T-helper 2 cell treated with Interferon-gamma antibody and Interleukin-4, amounts not matched to agents 5 μg/mL and 100 μg/mL, for 36 hours (primary cell): ENCODE measurements at regions not wholly inside any gene's neighbourhood (a gene's known extent, or its start where the extent isn't known, plus 50 kb on each side); places are given as distances from the start of the nearest gene placed in this dataset.

Source experiments
- DNase-seq: peaks from one replicate; pipeline ENCODE4 v3.0.0; 2021; ENCODE audit warnings: low spot score
- H3K27ac Mint-ChIP-seq: one replicate; pipeline ENCODE4 v1.8.0; 2021; ENCODE audit warnings: mild to moderate bottlenecking, mixed read lengths
- H3K27me3 Mint-ChIP-seq: one replicate; pipeline ENCODE4 v1.8.0; 2021; ENCODE audit warnings: low read depth, mixed read lengths
- H3K36me3 Mint-ChIP-seq: one replicate; pipeline ENCODE4 v1.8.0; 2021; ENCODE audit warnings: low read depth, mixed read lengths
- H3K4me1 Mint-ChIP-seq: one replicate; pipeline ENCODE4 v1.8.0; 2021; ENCODE audit warnings: low read depth, mixed read lengths
- H3K4me3 Mint-ChIP-seq: one replicate; pipeline ENCODE4 v1.8.0; 2022; ENCODE audit warnings: mild to moderate bottlenecking, moderate library complexity, mixed read lengths
- H3K9me3 Mint-ChIP-seq: one replicate; pipeline ENCODE4 v1.8.0; 2021; ENCODE audit warnings: mixed read lengths

DNA sequence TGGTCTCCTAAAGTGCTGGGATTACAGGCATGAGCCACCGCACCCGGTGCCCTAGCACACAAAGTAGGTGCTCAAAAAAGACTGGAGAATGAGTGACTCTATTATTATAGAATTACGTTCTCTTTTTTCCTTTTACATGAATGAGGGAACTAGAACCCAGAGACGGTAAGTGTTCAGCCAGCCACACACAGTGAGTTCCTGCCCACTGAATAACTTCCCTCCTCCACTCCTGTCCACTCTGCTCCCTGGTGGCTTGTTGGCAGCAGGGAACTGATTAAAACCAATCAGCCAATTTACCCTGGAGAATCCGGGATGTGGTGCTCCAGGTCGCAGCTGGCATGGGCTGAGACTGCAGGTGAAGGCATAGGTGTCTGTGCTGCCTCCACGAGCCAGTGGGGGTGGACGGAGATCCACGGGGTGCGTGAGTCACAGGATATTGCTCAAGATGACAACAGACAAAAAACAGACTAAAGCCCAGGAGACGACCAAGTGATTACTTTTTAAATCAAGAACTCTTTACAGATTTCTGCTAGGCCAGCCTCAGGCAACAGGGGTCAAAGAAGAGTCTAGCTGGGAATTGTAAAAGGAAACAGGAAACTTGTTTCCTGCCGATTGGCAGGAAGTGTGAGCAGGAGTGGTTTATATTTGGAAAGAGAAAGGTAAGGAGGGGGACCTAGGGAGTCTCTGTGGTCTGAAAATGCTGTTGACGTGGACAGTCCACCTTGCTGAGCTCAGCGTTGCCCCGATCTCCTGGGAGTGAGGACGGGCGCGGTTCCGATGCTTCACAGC is 95.2 kb upstream of the TP53I11 start:
- Mint-ChIP-seq H3K27ac (no peak overlapping the region), H3K36me3 (no peaks in the 10 kb centered on the region), H3K9me3 (no peaks in the 10 kb centered on the region), H3K4me1 (peaks cover 3% of the 10 kb centered on the region), H3K27me3 (peaks cover 5% of the 10 kb centered on the region), H3K4me3 (no peak overlapping the region)
- DNase-seq: no peak

DNA sequence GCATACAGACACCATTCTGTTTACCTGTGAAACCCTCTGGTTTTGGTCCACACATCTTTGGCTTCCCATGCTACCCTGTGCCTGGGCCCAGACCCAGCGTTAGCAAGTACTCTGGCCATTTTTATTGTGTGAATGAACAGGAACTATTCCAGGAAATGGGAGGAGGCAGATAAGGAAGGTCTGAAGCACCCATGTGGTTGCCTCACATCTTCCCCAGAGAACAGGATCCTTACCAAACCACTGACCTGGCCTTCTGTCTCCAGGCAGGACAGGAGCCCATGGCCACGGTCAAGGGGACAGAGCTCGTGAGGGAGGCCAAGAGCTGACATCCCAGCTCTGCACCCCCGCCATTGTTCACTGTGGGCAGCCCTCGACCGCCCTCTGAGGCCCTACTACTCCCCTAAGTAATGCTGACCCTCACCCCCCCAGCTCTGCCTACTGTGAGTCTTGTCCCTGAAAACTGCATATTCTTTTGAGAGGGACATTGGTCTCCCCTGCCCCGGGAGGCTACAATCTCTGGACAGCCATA is 97.7 kb upstream of the TP53I11 start:
- Mint-ChIP-seq H3K4me3 (no peak overlapping the region), H3K4me1 (peaks cover 3% of the 10 kb centered on the region), H3K36me3 (no peaks in the 10 kb centered on the region), H3K27me3 (peaks cover 5% of the 10 kb centered on the region), H3K9me3 (no peaks in the 10 kb centered on the region), H3K27ac (no peak overlapping the region)
- DNase-seq: no peak

DNA sequence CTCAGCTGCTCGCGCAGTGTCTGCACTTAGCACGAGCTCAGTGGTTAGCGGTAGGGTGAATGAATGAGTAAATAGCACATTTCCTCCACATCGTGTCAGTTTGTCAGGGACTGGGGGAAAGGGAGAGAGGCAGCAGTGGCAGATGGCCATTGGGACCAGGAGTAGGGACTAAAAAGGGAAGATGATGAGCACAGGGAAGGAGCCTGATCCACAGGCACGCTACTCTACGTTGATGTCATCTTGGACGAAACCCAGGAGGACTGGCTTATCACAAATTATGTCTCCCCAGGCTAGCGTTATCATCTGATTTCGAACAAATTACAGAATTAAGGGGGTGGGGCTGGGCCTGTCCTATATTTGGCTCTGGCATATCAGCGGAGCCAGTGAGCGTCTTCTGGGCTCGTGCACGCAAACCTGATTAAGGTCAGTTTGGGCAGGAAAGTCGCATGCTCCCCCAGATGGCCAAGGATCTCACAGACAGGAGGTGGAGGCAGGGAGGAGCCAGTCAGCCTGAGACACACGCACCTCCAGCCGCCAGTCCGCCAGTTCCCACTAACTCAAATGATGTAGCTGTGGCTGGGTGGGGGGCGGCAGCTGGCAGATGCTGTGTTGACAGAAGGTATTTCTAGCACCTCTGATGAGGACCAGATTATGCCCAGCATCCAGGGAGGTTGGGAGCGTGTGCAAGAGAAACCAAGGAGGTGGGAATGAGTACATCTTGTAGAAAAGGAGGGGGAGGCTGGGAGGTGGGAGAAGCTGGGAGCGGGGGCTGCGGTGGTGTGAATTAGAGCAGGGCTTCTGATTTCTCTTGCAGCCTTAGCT is 97.4 kb upstream of the PRDM11 start:
- Mint-ChIP-seq H3K36me3 (no peaks in the 10 kb centered on the region), H3K4me3 (no peak overlapping the region), H3K27me3 (peaks cover 5% of the 10 kb centered on the region), H3K4me1 (peaks cover 3% of the 10 kb centered on the region), H3K27ac (no peak overlapping the region), H3K9me3 (no peaks in the 10 kb centered on the region)
- DNase-seq: no peak

GRCh38 chr11:45050111-45050510 is 96.3 kb upstream of the PRDM11 start:
- no peaks in the 10 kb centered on the region for H3K9me3 Mint-ChIP-seq
- H3K36me3 Mint-ChIP-seq: no peaks in the 10 kb centered on the region
- no peak overlapping the region for H3K27ac Mint-ChIP-seq
- H3K4me3 Mint-ChIP-seq: no peak overlapping the region
- H3K27me3 Mint-ChIP-seq: peaks cover 5% of the 10 kb centered on the region
- DNase-seq: no peak
- peaks cover 3% of the 10 kb centered on the region for H3K4me1 Mint-ChIP-seq

- no peak overlapping the region for H3K4me3 Mint-ChIP-seq
- DNase-seq: no peak
- H3K27me3 Mint-ChIP-seq: peaks cover 5% of the 10 kb centered on the region
- H3K4me1 Mint-ChIP-seq: no peaks in the 10 kb centered on the region
- no peak overlapping the region for H3K27ac Mint-ChIP-seq
- H3K9me3 Mint-ChIP-seq: no peaks in the 10 kb centered on the region
- H3K36me3 Mint-ChIP-seq: no peaks in the 10 kb centered on the region
Measured at GRCh38 chr11:45051621-45052020, 94.8 kb upstream of the PRDM11 start.

DNA sequence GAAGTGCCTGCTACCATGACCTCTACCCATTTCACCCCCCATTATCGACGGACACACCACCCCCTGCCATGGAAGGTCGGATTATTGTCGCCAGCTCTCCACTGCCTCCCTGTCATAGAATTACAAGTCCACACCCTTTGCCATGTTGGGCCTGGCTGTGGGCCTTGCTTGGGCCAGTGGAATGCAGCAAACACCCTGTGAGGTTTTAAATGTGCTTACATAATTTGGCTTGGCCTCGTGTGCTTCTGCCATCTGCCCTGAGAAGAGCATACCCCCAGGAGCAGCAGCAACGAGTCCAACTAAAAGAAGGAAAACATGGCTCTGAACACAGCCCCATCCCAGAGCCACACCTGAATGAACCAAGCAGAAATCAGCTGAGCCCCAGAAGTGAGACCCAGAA is 94.1 kb upstream of the PRDM11 start:
- H3K4me3 Mint-ChIP-seq: no peak overlapping the region
- peaks cover 5% of the 10 kb centered on the region for H3K27me3 Mint-ChIP-seq
- H3K27ac Mint-ChIP-seq: no peak overlapping the region
- no peaks in the 10 kb centered on the region for H3K36me3 Mint-ChIP-seq
- H3K9me3 Mint-ChIP-seq: no peaks in the 10 kb centered on the region
- no peaks in the 10 kb centered on the region for H3K4me1 Mint-ChIP-seq
- no peak for DNase-seq

DNA sequence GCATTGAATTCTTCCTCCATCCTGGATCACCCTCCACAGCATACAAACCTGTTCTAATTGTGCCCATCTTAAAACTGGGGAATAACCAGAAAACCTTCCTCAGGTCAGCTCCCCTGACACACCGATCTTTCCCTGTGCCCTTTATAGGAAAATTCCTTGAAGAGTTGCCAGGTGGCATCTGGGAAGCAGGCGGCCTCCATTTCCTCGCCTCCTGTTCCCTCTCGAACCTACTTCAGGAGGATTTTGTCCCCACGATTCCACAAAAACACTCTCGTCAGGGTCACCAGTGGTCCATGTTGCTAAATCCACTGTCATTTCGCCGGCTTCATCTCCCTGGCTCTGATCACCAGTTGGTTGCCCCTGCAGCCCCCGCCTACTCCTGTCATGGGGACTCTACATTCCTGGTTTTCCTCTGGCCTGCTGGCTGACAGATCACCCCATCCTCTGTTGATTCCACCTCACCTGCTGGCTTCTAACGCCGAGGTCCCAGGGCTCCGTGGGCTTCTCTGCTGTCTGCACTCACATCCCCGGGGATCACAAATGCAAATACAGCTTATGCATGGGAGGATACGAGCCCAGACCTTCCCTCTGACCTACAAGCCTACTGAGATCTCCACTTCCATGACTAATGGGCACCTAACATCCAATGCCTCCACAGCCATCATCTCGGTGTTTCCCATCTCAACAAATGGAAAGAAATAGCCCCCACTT is 92.5 kb upstream of the PRDM11 start:
- Mint-ChIP-seq H3K4me3 (no peak overlapping the region), H3K9me3 (no peaks in the 10 kb centered on the region), H3K27me3 (peaks cover 5% of the 10 kb centered on the region), H3K4me1 (no peaks in the 10 kb centered on the region), H3K27ac (no peak overlapping the region), H3K36me3 (no peaks in the 10 kb centered on the region)
- no peak for DNase-seq

DNA sequence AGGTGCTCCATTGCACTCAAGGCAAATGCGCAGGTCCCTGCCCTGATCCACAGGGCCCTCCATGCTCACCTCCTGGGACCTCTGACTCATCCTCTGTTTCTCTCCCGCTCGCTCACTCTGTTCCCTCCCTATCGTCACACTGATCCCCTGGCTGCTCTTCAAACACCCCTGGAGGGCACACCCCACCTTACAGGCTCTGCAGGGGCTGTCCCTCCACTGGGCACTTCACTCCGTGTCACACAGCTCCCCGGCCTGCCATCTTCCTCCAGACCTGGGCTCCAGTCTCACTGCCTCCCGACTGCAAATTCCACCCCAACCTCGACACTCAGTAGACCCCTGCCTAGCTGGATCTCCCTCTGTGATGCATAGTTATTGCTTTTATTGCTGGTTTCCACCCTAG is 91.5 kb upstream of the PRDM11 start:
- no peaks in the 10 kb centered on the region for H3K9me3 Mint-ChIP-seq
- peaks cover 4% of the 10 kb centered on the region for H3K27me3 Mint-ChIP-seq
- DNase-seq: no peak
- no peak overlapping the region for H3K27ac Mint-ChIP-seq
- no peaks in the 10 kb centered on the region for H3K36me3 Mint-ChIP-seq
- no peak overlapping the region for H3K4me3 Mint-ChIP-seq
- no peaks in the 10 kb centered on the region for H3K4me1 Mint-ChIP-seq

DNA sequence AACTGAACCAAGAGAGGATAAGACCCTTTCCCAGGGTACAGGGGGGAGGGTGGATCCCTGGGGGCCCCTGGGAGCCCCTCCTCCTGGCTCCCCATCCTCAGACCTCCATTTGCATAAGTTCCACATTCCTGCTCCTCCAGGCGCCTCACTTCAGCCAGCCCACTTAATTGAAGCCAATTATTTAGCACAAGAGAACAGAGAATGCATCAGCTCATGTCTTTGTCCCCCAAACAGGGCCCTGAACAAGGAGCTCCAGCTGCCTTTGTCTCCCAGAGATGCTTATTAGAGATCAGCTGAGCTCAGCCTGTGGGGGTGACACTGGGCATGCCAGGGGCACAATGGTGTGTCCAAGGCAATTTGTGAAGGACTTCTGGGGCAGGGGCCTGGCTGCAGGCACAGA is 89.9 kb upstream of the PRDM11 start:
- no peak for DNase-seq
- H3K27ac Mint-ChIP-seq: no peak overlapping the region
- H3K4me3 Mint-ChIP-seq: no peak overlapping the region
- H3K9me3 Mint-ChIP-seq: no peaks in the 10 kb centered on the region
- no peaks in the 10 kb centered on the region for H3K4me1 Mint-ChIP-seq
- H3K36me3 Mint-ChIP-seq: no peaks in the 10 kb centered on the region
- no peaks in the 10 kb centered on the region for H3K27me3 Mint-ChIP-seq

GRCh38 chr11:45057938-45058646 is 88.3 kb upstream of the PRDM11 start:
- Mint-ChIP-seq H3K27me3 (no peaks in the 10 kb centered on the region), H3K9me3 (no peaks in the 10 kb centered on the region), H3K4me1 (no peaks in the 10 kb centered on the region), H3K27ac (no peak overlapping the region), H3K4me3 (no peak overlapping the region), H3K36me3 (no peaks in the 10 kb centered on the region)
- DNase-seq: no peak

GRCh38 chr11:45058647-45058950 is 87.8 kb upstream of the PRDM11 start:
- Mint-ChIP-seq H3K27me3 (no peaks in the 10 kb centered on the region), H3K9me3 (no peaks in the 10 kb centered on the region), H3K4me1 (no peaks in the 10 kb centered on the region), H3K4me3 (no peak overlapping the region), H3K36me3 (no peaks in the 10 kb centered on the region), H3K27ac (no peak overlapping the region)
- DNase-seq: no peak

GRCh38 chr11:45060707-45061106 is 85.7 kb upstream of the PRDM11 start:
- no peak for DNase-seq
- no peaks in the 10 kb centered on the region for H3K27me3 Mint-ChIP-seq
- H3K36me3 Mint-ChIP-seq: no peaks in the 10 kb centered on the region
- H3K27ac Mint-ChIP-seq: no peak overlapping the region
- no peaks in the 10 kb centered on the region for H3K4me1 Mint-ChIP-seq
- no peaks in the 10 kb centered on the region for H3K9me3 Mint-ChIP-seq
- no peak overlapping the region for H3K4me3 Mint-ChIP-seq

DNA sequence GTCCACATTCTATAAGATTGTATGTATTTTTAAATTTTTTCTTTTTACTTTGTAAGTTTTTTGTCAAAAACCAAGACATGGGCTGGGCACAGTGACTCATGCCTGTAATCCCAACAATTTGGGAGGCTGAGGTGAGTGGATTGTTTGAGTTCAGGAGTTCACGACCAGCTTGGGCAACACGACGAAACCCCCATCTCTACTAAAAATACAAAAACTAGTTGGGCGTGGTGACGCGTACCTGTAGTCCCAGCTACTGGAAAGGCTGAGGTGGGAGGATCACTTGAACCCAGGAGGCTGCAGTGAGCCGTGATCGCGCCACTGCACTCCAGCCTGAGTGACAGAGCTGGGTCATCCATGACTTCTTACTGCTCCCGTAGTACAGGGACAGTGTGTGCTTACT is 84.8 kb upstream of the PRDM11 start:
- Mint-ChIP-seq H3K36me3 (no peaks in the 10 kb centered on the region), H3K27me3 (peaks cover 2% of the 10 kb centered on the region), H3K4me1 (no peaks in the 10 kb centered on the region), H3K9me3 (no peaks in the 10 kb centered on the region), H3K4me3 (no peak overlapping the region), H3K27ac (no peak overlapping the region)
- DNase-seq: no peak
